Activated T-cell treated with anti-CD3 and anti-CD28 coated beads, Interleukin-2, amount 50 U/mL, for 72 hours (primary cell): ENCODE measurements at regions not wholly inside any gene's neighbourhood (a gene's known extent, or its start where the extent isn't known, plus 50 kb on each side); places are given as distances from the start of the nearest gene placed in this dataset.

ENCODE experiments used
- ATAC-seq, 2 donors: fragments of 150-1000 bp; cut with Tn5 transposase; replicated peaks in 1 of 2; 2 replicates each; pipeline ENCODE4 v1.10.0; 2021; ENCODE audit warnings: moderate library complexity in 2 of 2, mild to moderate bottlenecking in 1 of 2
- DNase-seq, 2 donors: peaks; one replicate each; pipeline ENCODE4 v3.0.0; 2021 to 2022; ENCODE audit warnings: mixed read lengths in 1 of 2
- H3K27ac Mint-ChIP-seq: one replicate; pipeline ENCODE4 v1.8.0; 2022; ENCODE audit warnings: mild to moderate bottlenecking, moderate library complexity, mixed read lengths
- H3K27me3 Mint-ChIP-seq: one replicate; pipeline ENCODE4 v1.8.0; 2022; ENCODE audit warnings: low read depth, mixed read lengths
- H3K36me3 Mint-ChIP-seq, 2 donors: one replicate each; pipeline ENCODE4 v1.8.0; 2022; ENCODE audit warnings: mixed read lengths in 2 of 2, mild to moderate bottlenecking in 1 of 2; ENCODE audit not compliant: insufficient read depth in 2 of 2
- H3K4me1 Mint-ChIP-seq: one replicate; pipeline ENCODE4 v1.8.0; 2022; ENCODE audit warnings: low read depth, mixed read lengths
- H3K4me3 Mint-ChIP-seq, 2 donors: one replicate each; pipeline ENCODE4 v1.8.0; 2022; ENCODE audit warnings: mild to moderate bottlenecking in 2 of 2, mixed read lengths in 2 of 2, moderate library complexity in 2 of 2
- H3K9me3 Mint-ChIP-seq, 2 donors: one replicate each; pipeline ENCODE4 v1.8.0; 2022; ENCODE audit warnings: mixed read lengths in 2 of 2

DNA sequence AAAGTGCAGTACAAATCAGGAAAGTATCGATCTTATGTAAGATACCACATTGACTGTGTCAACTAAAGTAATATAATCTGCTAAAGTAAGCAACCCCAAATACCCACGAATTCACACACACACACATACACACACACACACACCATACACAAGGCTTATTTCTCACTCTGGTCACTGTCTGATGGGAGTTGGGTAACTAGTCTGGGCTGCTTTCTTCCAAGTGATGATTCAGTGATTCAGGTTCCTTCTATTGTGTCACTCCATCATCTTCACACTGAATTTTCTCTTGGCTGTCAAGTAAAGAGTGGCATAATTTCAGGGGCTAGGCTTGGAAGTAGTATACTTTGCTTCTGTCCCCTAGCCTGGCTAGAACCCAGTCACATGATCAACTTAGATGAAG lies 104.8 kb upstream of the CCDC54 start:
- Mint-ChIP-seq H3K9me3 (no peaks in the 10 kb centered on the region), H3K4me3 (no peak overlapping the region), H3K4me1 (no peaks in the 10 kb centered on the region), H3K27ac (no peak overlapping the region), H3K36me3 (no peaks in the 10 kb centered on the region), H3K27me3 (peaks cover 6% of the 10 kb centered on the region)
- ATAC-seq (no peak), DNase-seq (no peak)

GRCh38 chr3:107272885-107273284 lies 104.4 kb upstream of the CCDC54 start:
- H3K4me3 Mint-ChIP-seq = no peak overlapping the region
- DNase-seq (no peak), ATAC-seq (no peak)
- H3K27ac Mint-ChIP-seq = no peak overlapping the region
- H3K9me3 Mint-ChIP-seq = no peaks in the 10 kb centered on the region
- no peaks in the 10 kb centered on the region for H3K36me3 Mint-ChIP-seq
- peaks cover 6% of the 10 kb centered on the region for H3K27me3 Mint-ChIP-seq
- no peaks in the 10 kb centered on the region for H3K4me1 Mint-ChIP-seq

GRCh38 chr3:107273771-107274170 lies 103.5 kb upstream of the CCDC54 start:
- no peak for ATAC-seq
- Mint-ChIP-seq H3K27ac (no peak overlapping the region), H3K4me1 (no peaks in the 10 kb centered on the region)

GRCh38 chr3:107275511-107275910 lies 101.7 kb upstream of the CCDC54 start:
- H3K9me3 Mint-ChIP-seq = no peaks in the 10 kb centered on the region
- H3K4me1 Mint-ChIP-seq = no peaks in the 10 kb centered on the region
- H3K4me3 Mint-ChIP-seq = no peak overlapping the region
- peaks cover 13% of the 10 kb centered on the region for H3K27me3 Mint-ChIP-seq
- no peak overlapping the region for H3K27ac Mint-ChIP-seq
- H3K36me3 Mint-ChIP-seq = no peaks in the 10 kb centered on the region
- ATAC-seq (no peak), DNase-seq (no peak)

More at GRCh38 chr3:107273771-107274170, 103.5 kb upstream of the CCDC54 start:
- H3K27me3 Mint-ChIP-seq = peaks cover 7% of the 10 kb centered on the region
- H3K9me3 Mint-ChIP-seq = no peaks in the 10 kb centered on the region
- no peak for DNase-seq
- no peaks in the 10 kb centered on the region for H3K36me3 Mint-ChIP-seq
- no peak overlapping the region for H3K4me3 Mint-ChIP-seq

DNA sequence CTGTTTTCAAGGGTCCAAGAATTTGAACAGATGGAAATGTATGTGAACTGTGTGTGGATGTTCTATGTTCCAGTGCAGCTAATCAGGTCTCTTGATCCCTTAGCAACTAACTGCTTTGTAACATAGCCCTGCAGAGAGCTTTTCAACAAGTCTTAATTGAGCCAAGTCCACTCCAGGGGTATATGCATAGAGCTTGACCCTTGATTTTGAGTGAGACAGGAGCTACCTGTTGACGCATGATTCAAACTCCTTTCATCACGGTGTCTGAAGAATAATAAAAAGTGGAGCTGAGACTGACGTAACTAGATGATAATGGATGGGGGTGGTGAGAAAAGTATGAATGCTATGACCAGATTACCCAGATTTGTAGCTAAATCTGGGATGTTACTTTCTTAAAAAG lies 93.3 kb upstream of the CCDC54 start:
- H3K4me1 Mint-ChIP-seq = no peaks in the 10 kb centered on the region
- peaks cover 11% of the 10 kb centered on the region for H3K27me3 Mint-ChIP-seq
- no peak for ATAC-seq
- H3K27ac Mint-ChIP-seq = no peak overlapping the region
- no peaks in the 10 kb centered on the region for H3K9me3 Mint-ChIP-seq
- H3K36me3 Mint-ChIP-seq = no peaks in the 10 kb centered on the region
- DNase-seq = no peak
- H3K4me3 Mint-ChIP-seq = no peak overlapping the region

DNA sequence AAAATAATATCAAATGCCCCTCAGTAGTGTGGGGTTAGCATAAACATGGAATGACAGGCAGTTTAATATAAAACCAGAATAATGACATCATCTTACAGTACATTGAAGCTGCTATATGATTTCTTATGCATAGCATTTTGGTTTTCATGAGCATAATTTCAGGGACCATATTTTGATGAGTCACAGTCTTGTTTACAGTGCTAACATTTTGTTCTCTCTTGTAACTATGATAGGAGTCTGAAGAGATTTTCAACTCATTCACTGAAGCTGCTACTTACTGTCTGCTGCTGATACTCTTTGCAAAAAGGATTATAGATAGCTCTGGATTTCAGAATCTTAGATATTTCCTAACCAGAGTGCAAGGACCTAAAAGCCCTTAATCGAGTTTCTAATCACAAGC lies 92.6 kb upstream of the CCDC54 start:
- H3K27me3 Mint-ChIP-seq = peaks cover 11% of the 10 kb centered on the region
- H3K36me3 Mint-ChIP-seq = no peaks in the 10 kb centered on the region
- no peak overlapping the region for H3K4me3 Mint-ChIP-seq
- no peak overlapping the region for H3K27ac Mint-ChIP-seq
- DNase-seq (no peak), ATAC-seq (no peak)
- H3K4me1 Mint-ChIP-seq = no peaks in the 10 kb centered on the region
- H3K9me3 Mint-ChIP-seq = no peaks in the 10 kb centered on the region

DNA sequence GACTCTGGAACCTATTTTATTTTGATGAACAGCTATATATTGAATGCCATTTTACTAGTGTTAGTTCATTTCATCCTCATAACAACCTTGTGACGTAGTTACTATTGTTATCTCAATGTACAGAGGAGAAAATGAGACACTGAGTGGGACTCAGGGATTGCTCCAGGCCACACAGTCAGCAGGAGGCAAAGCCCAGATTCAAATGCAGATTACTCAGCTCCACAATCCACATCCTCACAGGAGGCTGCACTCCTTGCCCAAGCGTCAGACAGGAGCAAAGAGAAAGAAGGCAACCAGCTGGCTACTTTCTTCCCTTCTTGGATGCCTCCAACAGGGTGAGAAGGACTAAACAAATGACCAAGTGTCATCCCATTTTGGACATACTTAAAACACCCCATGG lies 92.0 kb upstream of the CCDC54 start:
- ATAC-seq (no peak), DNase-seq (no peak)
- Mint-ChIP-seq H3K27ac (no peak overlapping the region), H3K4me1 (no peaks in the 10 kb centered on the region), H3K27me3 (peaks cover 11% of the 10 kb centered on the region), H3K4me3 (no peak overlapping the region), H3K9me3 (no peaks in the 10 kb centered on the region), H3K36me3 (no peaks in the 10 kb centered on the region)

DNA sequence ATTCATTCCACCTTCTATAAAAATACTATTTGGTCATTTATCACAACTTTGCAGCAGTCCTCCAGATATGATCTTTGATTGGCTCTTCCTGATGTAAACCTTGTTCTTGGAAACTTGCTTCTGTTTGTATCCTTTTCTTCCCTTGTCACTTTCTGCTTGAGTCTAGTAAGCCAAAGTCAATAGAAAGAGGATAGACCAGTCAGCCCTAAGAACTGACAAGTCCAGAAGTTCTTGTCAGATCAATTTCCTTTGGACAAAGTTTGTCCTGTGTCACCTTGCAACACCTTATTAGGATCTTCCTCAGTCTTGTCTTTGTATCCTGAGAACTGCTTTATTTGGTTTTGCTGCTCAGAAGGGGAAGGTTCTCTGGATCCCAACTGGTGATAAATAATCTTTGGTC lies 87.9 kb upstream of the CCDC54 start:
- DNase-seq (no peak), ATAC-seq (no peak)
- Mint-ChIP-seq H3K27me3 (peaks cover 5% of the 10 kb centered on the region), H3K4me3 (no peak overlapping the region), H3K36me3 (no peaks in the 10 kb centered on the region), H3K9me3 (no peaks in the 10 kb centered on the region), H3K27ac (no peak overlapping the region), H3K4me1 (no peaks in the 10 kb centered on the region)

DNA sequence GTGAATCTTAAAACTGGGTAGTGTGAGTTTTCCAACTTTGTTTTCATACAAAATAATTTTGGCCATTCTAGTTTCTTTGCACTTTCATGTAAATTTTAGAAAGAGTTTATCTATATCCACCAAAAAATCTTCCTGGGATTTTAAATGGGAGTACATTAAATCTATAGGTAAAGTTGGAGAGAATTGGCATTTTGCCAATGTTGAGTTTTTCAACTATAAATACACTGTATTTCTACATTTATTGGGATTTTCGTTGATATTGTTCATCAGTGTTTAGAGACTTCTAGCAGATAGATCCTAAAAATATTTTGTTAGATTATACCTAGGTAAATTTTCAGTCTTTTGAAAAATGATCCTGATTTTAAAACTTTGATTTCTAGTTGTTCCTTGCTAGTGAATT lies 83.1 kb upstream of the CCDC54 start:
- Mint-ChIP-seq H3K4me3 (no peak overlapping the region), H3K36me3 (peaks cover 2% of the 10 kb centered on the region in 2 donors), H3K27ac (no peak overlapping the region), H3K27me3 (peaks cover 5% of the 10 kb centered on the region), H3K9me3 (peaks cover 2 to 4% of the 10 kb centered on the region in 2 donors), H3K4me1 (no peaks in the 10 kb centered on the region)
- ATAC-seq = no peak
- DNase-seq = no peak

DNA sequence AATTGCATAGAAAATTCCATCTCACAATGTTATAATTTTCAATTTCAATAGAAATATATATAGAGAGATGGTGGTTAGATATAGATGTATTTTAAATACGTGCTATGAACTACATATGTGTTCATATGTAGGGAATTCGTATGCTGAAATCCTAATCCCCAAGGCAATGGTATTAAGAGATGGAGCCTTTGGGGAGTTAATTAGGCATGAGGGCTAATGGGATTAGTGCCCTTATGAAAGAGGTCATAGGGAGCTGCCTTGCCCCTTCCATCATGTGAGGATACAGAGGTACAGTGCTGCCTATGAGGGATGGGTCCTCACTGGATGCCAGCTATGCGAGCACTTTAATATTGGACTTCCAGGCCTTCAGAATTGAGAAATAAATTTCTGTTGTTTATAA lies 79.6 kb upstream of the CCDC54 start:
- Mint-ChIP-seq H3K4me1 (no peaks in the 10 kb centered on the region), H3K9me3 (peaks cover 2 to 4% of the 10 kb centered on the region in 2 donors), H3K27me3 (no peaks in the 10 kb centered on the region), H3K27ac (no peak overlapping the region), H3K4me3 (no peak overlapping the region), H3K36me3 (peaks cover 2% of the 10 kb centered on the region in 2 donors)
- ATAC-seq = no peak
- DNase-seq = no peak

DNA sequence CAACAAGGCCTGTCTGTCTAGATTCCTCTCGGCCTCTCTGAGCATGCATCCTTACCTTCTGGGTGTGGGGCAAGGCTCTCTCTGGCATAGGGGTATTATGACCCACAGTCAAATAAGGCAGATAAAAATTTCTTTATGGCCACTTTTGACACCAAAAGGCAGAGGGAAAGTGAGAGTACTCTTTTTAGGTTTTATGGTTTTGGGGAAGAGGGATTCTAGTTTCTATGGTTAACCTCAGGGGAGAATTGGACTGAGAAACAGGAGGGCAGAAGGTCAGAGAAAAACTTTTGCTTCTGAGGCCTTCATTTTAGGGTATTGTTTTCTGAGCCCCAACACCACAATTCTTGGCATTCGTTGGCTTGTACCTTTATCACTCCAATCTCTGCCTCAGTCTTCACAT lies 70.0 kb upstream of the CCDC54 start:
- Mint-ChIP-seq H3K27me3 (no peaks in the 10 kb centered on the region), H3K27ac (no peak overlapping the region), H3K4me3 (no peak overlapping the region), H3K36me3 (no peaks in the 10 kb centered on the region), H3K9me3 (no peaks in the 10 kb centered on the region), H3K4me1 (no peaks in the 10 kb centered on the region)
- DNase-seq (no peak), ATAC-seq (no peak)

- no peak overlapping the region for H3K4me3 Mint-ChIP-seq
- ATAC-seq = no peak
- H3K27me3 Mint-ChIP-seq = no peaks in the 10 kb centered on the region
- H3K36me3 Mint-ChIP-seq = no peaks in the 10 kb centered on the region
- no peaks in the 10 kb centered on the region for H3K9me3 Mint-ChIP-seq
- no peak overlapping the region for H3K27ac Mint-ChIP-seq
- no peaks in the 10 kb centered on the region for H3K4me1 Mint-ChIP-seq
- DNase-seq = no peak
Observed at GRCh38 chr3:107308716-107309115, 68.5 kb upstream of the CCDC54 start.

GRCh38 chr3:107309312-107309711 lies 67.9 kb upstream of the CCDC54 start:
- Mint-ChIP-seq H3K4me1 (no peaks in the 10 kb centered on the region), H3K9me3 (no peaks in the 10 kb centered on the region), H3K4me3 (no peak overlapping the region), H3K27me3 (no peaks in the 10 kb centered on the region), H3K36me3 (no peaks in the 10 kb centered on the region), H3K27ac (no peak overlapping the region)
- DNase-seq (no peak), ATAC-seq (no peak)

DNA sequence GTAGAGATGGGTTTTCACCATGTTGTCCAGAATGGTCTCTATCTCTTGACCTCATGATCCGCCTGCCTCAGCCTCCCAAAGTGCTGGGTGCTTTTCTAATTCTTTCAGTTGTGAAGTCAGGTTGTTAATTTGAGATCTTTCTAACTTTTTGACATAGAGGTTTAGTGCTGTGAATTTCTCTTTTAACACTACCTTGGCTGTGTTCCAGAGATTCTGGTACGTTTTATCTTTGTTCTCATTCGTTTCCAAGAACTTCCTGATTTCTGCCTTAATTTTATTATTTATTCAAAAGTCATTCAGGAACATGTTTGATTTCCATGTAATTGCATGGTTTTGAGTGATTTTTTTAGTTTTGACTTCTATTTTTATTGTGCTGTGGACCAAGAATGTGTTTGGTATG lies 63.5 kb upstream of the CCDC54 start:
- ATAC-seq = no peak
- Mint-ChIP-seq H3K9me3 (no peaks in the 10 kb centered on the region), H3K4me1 (no peaks in the 10 kb centered on the region), H3K27ac (no peak overlapping the region), H3K36me3 (no peaks in the 10 kb centered on the region), H3K4me3 (no peak overlapping the region), H3K27me3 (peaks cover 8% of the 10 kb centered on the region)
- no peak for DNase-seq

- Mint-ChIP-seq H3K27me3 (peaks cover 8% of the 10 kb centered on the region), H3K4me3 (no peak overlapping the region), H3K36me3 (no peaks in the 10 kb centered on the region), H3K27ac (no peak overlapping the region), H3K4me1 (no peaks in the 10 kb centered on the region), H3K9me3 (no peaks in the 10 kb centered on the region)
- no peak for DNase-seq
- ATAC-seq = no peak
Observed at GRCh38 chr3:107315141-107315540, 62.1 kb upstream of the CCDC54 start.
